GM13977 (cell line): ENCODE measurements at regions not wholly inside any gene's neighbourhood (a gene's known extent, or its start where the extent isn't known, plus 50 kb on each side); places are given as distances from the start of the nearest gene placed in this dataset.

Experiments used
- DNase-seq: peaks from one replicate; pipeline ENCODE4 v3.0.0; 2012; ENCODE audit warnings: low spot score
- in situ Hi-C: fragments of 300-500 bp; cut with MboI; formaldehyde crosslinking; loops from one replicate; pipeline ENCODE4 v1.12.0; 2022; ENCODE audit warnings: low sequenced_read_pairs, low pct_unique_long_range_greater_than_20kb, mixed read lengths, inconsistent platforms; ENCODE audit not compliant: unreplicated experiment
- TF ChIP-seq, protein P1 (sequence below): IDR thresholded peaks from 2 replicates; pipeline ENCODE4 v1.5.1; 2012; ENCODE audit warnings: mild to moderate bottlenecking, control low read depth; ENCODE audit not compliant: insufficient read depth; ENCODE audit errors: extremely low read depth, missing control alignments

DNA sequence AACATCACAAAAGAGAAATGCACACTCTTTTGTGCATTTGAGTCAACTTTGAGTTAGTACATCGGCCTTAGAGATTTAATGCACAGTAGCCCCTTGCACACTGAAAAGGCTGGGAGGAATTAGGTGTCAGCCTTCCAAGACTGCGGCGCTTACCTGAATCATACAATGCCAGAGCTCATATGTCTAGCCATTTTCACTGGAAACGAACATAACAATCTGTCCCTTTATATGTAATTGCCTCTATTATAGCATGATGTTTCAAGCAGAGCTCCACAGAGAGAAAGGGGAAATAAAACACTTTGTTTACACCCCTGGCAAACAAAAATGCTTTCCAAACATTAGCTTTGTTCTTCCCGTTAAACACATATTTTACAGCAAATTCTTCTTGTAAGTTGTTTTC is 315.7 kb upstream of the SLCO3A1 start:
- in situ Hi-C loops = no loop called here
- no peak for DNase-seq
- TF ChIP-seq, protein P1, sequence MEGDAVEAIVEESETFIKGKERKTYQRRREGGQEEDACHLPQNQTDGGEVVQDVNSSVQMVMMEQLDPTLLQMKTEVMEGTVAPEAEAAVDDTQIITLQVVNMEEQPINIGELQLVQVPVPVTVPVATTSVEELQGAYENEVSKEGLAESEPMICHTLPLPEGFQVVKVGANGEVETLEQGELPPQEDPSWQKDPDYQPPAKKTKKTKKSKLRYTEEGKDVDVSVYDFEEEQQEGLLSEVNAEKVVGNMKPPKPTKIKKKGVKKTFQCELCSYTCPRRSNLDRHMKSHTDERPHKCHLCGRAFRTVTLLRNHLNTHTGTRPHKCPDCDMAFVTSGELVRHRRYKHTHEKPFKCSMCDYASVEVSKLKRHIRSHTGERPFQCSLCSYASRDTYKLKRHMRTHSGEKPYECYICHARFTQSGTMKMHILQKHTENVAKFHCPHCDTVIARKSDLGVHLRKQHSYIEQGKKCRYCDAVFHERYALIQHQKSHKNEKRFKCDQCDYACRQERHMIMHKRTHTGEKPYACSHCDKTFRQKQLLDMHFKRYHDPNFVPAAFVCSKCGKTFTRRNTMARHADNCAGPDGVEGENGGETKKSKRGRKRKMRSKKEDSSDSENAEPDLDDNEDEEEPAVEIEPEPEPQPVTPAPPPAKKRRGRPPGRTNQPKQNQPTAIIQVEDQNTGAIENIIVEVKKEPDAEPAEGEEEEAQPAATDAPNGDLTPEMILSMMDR = no peak

DNA sequence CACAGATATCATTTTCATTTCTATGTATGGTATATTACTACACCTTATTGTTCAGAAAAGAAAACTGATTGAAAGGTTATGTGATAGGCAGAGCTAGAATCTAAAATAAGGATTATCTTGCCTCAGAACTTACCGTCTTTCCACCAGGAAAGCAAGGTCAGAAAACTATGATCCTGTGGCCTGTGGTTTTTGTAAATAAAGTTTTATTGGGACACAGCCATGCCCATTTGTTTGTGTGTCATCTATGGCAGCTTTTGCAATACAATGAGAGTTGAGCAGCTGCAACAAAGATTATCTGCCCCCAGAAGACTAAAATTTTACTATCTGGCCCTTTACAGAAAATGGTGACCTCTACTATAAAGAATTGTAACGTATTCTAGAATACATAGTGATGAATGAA is 314.7 kb upstream of the SLCO3A1 start:
- TF ChIP-seq, protein P1 = no peak
- DNase-seq = no peak
- in situ Hi-C loops = no loop called here

DNA sequence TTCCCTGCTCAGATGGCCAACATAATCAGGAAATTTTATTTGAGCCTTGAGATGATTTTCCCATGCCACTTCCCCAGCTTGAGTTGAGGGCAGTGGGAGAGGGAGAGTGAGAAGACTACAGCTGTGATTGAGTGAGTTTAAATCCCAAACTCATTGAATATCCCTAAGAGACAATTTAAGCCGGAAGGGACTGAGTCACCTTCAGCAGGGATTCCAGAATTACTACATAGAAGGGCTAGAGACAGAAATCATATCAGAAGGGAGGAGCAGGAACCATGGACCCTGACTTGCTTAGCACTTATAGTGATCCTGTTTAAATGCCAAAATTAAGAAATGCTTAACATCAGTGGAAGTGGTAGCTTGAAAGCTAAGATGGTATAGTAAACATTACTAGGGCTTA is 312.2 kb upstream of the SLCO3A1 start:
- TF ChIP-seq, protein P1 = no peak
- no peak for DNase-seq
- in situ Hi-C loops = no loop called here

DNA sequence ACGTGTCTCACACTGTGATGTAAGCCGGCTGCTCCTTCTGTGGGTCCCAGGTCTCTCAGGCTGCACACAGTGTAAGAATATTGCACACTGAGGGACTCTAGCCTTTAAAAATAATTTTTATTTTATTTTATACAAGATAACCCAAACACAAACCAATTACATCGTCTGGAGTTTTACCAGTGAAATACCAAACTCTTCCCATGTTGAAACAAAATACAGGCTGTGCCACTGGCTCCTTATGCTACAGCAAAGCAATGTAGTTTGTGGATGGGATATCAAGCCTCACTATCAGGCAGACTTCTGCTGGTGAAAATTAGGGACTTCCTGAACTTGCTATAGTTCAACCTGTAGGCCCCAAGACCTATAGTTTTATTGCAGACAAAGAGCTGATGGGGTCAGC is 311.3 kb upstream of the SLCO3A1 start:
- in situ Hi-C loops = no loop called here
- TF ChIP-seq, protein P1 = no peak
- no peak for DNase-seq

DNA sequence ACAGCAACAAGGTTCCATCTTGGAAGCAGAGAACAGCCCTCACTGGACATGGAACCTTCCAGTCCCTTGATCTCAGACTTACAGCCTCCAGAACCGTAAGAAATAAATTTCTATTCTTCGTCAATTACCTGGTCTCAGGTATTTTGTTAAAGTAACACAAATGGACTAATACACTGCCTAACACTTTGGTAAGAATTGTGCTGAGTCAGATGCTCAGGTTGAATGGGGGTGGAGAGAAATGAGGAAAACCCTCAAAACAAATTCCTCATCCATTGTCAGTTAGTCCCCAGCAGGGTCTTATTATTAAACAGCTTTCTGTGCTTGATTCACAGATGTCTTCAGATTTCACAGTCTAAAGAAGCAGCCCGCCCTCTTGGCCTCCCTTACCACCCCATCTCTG is 306.2 kb upstream of the SLCO3A1 start:
- no peak for DNase-seq
- in situ Hi-C loops = no loop called here
- TF ChIP-seq, protein P1 = no peak

DNA sequence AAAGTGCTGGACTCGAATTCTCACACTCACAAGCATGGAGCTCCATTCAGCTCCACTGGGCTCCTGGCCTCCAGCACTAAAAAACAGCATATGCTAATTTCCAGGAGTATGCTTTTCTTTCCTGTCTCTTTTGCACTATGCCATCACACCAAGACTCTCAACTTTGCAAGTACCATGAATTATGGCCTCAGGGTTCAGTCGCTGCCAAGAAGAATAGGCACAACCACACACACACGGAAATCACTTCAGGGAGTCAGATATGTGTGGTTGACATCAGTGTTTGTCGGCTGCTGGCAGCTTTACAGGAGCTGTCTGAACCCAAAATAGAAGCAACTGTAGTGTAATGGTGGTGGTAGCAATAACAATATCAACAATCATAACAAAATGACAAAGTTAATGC is 305.0 kb upstream of the SLCO3A1 start:
- TF ChIP-seq, protein P1 = no peak
- no peak for DNase-seq
- in situ Hi-C loops = no loop called here

DNA sequence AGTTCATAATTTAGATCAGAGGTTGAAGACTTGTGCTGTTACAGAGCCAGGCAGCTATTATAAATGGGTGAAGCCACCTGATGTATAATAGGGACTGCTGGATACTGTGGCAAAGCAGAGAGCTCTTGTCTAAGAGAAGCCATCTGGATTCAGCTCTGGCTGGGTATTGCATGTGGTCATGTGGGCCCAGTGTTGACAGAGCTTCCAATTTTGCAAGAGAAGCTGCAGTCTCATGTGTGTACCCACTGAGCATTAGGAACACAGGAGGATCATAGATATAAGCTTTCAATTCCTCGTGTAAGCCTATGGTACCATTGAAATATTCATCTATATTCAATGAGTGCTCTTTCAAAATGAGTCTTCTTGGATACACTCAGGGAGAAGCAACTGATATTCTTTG is 303.9 kb upstream of the SLCO3A1 start:
- TF ChIP-seq, protein P1 = no peak
- in situ Hi-C loops = no loop called here
- no peak for DNase-seq
